Esophagus muscularis mucosa (tissue), 4 donors: ENCODE measurements at regions not wholly inside any gene's neighbourhood (a gene's known extent, or its start where the extent isn't known, plus 50 kb on each side); places are given as distances from the start of the nearest gene placed in this dataset.

Source experiments
- EP300 ChIP-seq: sonication (generic); formaldehyde crosslinking; IDR thresholded peaks from one replicate; pipeline ENCODE4 v1.6.1; 2017; ENCODE audit warnings: antibody characterized with exemption
- POLR2AphosphoS5 ChIP-seq, 2 donors: sonication (generic); formaldehyde crosslinking; IDR thresholded peaks; one replicate each; pipeline ENCODE4 v1.6.1; 2017; ENCODE audit warnings: antibody characterized with exemption in 2 of 2
- TF ChIP-seq, protein P1 (sequence below), 3 experiments: fragments of 200-600 bp in 2 of 3; fragments of 450-650 bp in 1 of 3; sonication (generic) in 2 of 3; IDR thresholded peaks; one replicate each; pipeline ENCODE4 v1.5.1; 2017 to 2019; ENCODE audit warnings: antibody characterized with exemption in 3 of 3, mild to moderate bottlenecking in 2 of 3, moderate library complexity in 1 of 3

DNA sequence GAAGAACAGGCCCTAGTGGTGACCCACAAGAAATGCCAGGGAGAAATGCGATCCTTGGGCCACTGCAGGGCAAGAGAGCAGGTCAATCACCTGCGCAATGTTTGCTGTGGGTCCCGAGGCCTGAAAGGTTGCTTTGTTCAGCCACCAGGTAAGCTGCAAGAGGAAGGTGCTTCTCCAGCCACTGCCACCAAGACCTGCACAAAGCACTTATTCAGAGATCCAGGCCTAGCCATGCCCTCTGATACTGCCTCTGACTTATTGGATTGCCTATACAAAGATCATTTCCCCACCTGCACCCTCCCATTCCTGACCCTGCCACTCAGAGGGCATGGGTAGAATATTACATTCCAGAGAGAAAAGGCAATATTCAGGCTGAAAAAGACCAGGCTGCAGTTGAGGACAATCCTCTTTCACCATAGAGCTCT is 349.4 kb upstream of the NFIA start:
- TF ChIP-seq, protein P1, sequence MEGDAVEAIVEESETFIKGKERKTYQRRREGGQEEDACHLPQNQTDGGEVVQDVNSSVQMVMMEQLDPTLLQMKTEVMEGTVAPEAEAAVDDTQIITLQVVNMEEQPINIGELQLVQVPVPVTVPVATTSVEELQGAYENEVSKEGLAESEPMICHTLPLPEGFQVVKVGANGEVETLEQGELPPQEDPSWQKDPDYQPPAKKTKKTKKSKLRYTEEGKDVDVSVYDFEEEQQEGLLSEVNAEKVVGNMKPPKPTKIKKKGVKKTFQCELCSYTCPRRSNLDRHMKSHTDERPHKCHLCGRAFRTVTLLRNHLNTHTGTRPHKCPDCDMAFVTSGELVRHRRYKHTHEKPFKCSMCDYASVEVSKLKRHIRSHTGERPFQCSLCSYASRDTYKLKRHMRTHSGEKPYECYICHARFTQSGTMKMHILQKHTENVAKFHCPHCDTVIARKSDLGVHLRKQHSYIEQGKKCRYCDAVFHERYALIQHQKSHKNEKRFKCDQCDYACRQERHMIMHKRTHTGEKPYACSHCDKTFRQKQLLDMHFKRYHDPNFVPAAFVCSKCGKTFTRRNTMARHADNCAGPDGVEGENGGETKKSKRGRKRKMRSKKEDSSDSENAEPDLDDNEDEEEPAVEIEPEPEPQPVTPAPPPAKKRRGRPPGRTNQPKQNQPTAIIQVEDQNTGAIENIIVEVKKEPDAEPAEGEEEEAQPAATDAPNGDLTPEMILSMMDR (IDR thresholded peaks at IDR 0.05), result no peak
- TF ChIP-seq EP300 (no peak), POLR2AphosphoS5 (IDR thresholded peaks at IDR 0.05) (no peak)
